GM12878 (cell line): ENCODE measurements at regions not wholly inside any gene's neighbourhood (a gene's known extent, or its start where the extent isn't known, plus 50 kb on each side); places are given as distances from the start of the nearest gene placed in this dataset.
"Not testable (repeated sequence)": the region's sequence is repeated elsewhere in the genome, so short reads cannot be mapped to it uniquely, and the experiment has no call there.

ENCODE experiments used
- CHD4 ChIP-seq: fragments of 200-600 bp; sonication (generic); IDR thresholded peaks from 2 replicates; pipeline ENCODE4 v1.6.1; 2016; ENCODE audit warnings: mild to moderate bottlenecking
- CTCF ChIP-seq, 3 experiments: IDR thresholded peaks in 2 of 3; conservative IDR thresholded peaks in 1 of 3; 2 replicates each; pipeline ENCODE4 v1.5.1; 2011; ENCODE audit warnings: low read depth in 3 of 3, low read length in 3 of 3, mild to moderate bottlenecking in 3 of 3, control low read depth in 2 of 3, moderate library complexity in 2 of 3, inconsistent platforms in 1 of 3, mixed read lengths in 1 of 3; ENCODE audit not compliant: control insufficient read depth in 2 of 3, insufficient read depth in 1 of 3; ENCODE audit errors: extremely low read depth in 1 of 3
- ELK1 ChIP-seq: IDR thresholded peaks from 2 replicates; pipeline ENCODE4 v1.6.1; 2012; ENCODE audit warnings: low read depth, low read length, improper control_type of control experiment
- EZH2 ChIP-seq: IDR thresholded peaks from 2 replicates; pipeline ENCODE4 v1.6.1; 2012; ENCODE audit warnings: low read depth, mild to moderate bottlenecking, control low read depth, inconsistent platforms, low read length, borderline replicate concordance; ENCODE audit not compliant: control insufficient read depth

- not testable (repeated sequence) for TF ChIP-seq CTCF (IDR thresholded peaks at IDR 0.05 in 2 of 3, conservative IDR thresholded peaks at IDR 0.05 in 1 of 3; ENCODE audit: control insufficient read depth in 2 of 3, extremely low read depth in 1 of 3, insufficient read depth in 1 of 3, low read depth in 3 of 3, low read length in 3 of 3); CHD4; ELK1; EZH2
Measured at GRCh38 chr21:5105939-5106708, 5415.3 kb upstream of the TPTE start.
